ENCODE measurements at regions not wholly inside any gene's neighbourhood (a gene's known extent, or its start where the extent isn't known, plus 50 kb on each side); places are given as distances from the start of the nearest gene placed in this dataset.

GRCh38 chr5:117623042-117623805 is 1048.6 kb upstream of the SEMA6A start:
- intact Hi-C loops (cut with micrococcal nuclease): no loop called here
- H3K4me3 Mint-ChIP-seq: no peak overlapping the region
- WGBS (ENCODE audit: insufficient coverage): 42% methylated on average over 3 of the region's 3 CpGs

DNA sequence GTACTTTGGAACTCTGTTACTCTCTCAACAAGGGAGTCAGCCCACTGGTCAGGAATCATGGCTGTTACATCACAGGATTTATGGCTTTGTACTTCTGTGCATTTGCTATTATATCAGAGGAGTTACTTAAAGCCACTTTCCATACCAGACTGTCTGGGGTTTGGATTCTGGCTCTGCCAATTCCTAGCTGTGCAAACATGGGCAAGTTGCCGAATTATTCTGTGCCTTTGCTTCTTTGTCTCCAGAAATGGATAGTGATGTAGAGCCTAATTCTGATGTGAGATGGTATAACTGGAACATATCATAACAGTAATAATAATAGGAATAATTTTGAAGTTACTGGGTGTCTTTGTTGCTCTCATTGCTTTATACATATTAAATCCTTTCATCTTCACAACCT is 1047.3 kb upstream of the SEMA6A start:
- no peaks in the 10 kb centered on the region for H3K27me3 ChIP-seq (ENCODE audit: control insufficient read depth, insufficient read depth, low read length)
- Mint-ChIP-seq H3K27me3 (ENCODE audit: low read depth in 2 of 2) (no peaks in the 10 kb centered on the region), H3K36me3 (no peaks in the 10 kb centered on the region), H3K4me3 (no peak overlapping the region), H3K4me1 (no peaks in the 10 kb centered on the region), H3K9me3 (peaks cover 20% of the 10 kb centered on the region in 2 donors), H3K27ac (no peak overlapping the region)
- intact Hi-C loops (cut with micrococcal nuclease): no loop called here
- ATAC-seq (no peak), DNase-seq (no peak)
- TF ChIP-seq, protein P1, sequence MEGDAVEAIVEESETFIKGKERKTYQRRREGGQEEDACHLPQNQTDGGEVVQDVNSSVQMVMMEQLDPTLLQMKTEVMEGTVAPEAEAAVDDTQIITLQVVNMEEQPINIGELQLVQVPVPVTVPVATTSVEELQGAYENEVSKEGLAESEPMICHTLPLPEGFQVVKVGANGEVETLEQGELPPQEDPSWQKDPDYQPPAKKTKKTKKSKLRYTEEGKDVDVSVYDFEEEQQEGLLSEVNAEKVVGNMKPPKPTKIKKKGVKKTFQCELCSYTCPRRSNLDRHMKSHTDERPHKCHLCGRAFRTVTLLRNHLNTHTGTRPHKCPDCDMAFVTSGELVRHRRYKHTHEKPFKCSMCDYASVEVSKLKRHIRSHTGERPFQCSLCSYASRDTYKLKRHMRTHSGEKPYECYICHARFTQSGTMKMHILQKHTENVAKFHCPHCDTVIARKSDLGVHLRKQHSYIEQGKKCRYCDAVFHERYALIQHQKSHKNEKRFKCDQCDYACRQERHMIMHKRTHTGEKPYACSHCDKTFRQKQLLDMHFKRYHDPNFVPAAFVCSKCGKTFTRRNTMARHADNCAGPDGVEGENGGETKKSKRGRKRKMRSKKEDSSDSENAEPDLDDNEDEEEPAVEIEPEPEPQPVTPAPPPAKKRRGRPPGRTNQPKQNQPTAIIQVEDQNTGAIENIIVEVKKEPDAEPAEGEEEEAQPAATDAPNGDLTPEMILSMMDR (IDR thresholded peaks at IDR 0.05): no peak
- H3K9me3 ChIP-seq (ENCODE audit: control insufficient read depth, insufficient read depth, low read length): no peaks in the 10 kb centered on the region
- no peak overlapping the region for H3K4me3 ChIP-seq (ENCODE audit: low read length)
- no peak overlapping the region for H3K27ac ChIP-seq (ENCODE audit: low read length)
- H3K36me3 ChIP-seq (ENCODE audit: control insufficient read depth, insufficient read depth, low read length): no peaks in the 10 kb centered on the region
- no peaks in the 10 kb centered on the region for H3K4me1 ChIP-seq (ENCODE audit: control insufficient read depth, insufficient read depth, low read length)
- WGBS (ENCODE audit: insufficient coverage): 83% methylated on average over 1 of the region's 1 CpG

More at GRCh38 chr5:117623042-117623805, 1048.6 kb upstream of the SEMA6A start:
- H3K36me3 ChIP-seq (ENCODE audit: control insufficient read depth, insufficient read depth, low read length): no peaks in the 10 kb centered on the region
- no peak overlapping the region for H3K27ac ChIP-seq (ENCODE audit: low read length)
- H3K9me3 Mint-ChIP-seq: peaks cover 15% of the 10 kb centered on the region in 2 donors
- H3K36me3 Mint-ChIP-seq: no peaks in the 10 kb centered on the region
- no peaks in the 10 kb centered on the region for H3K4me1 ChIP-seq (ENCODE audit: control insufficient read depth, insufficient read depth, low read length)
- no peaks in the 10 kb centered on the region for H3K4me1 Mint-ChIP-seq
- no peaks in the 10 kb centered on the region for H3K9me3 ChIP-seq (ENCODE audit: control insufficient read depth, insufficient read depth, low read length)
- H3K27me3 Mint-ChIP-seq (ENCODE audit: low read depth in 2 of 2): no peaks in the 10 kb centered on the region
- TF ChIP-seq, protein P1 (IDR thresholded peaks at IDR 0.05): no peak
- H3K27me3 ChIP-seq (ENCODE audit: control insufficient read depth, insufficient read depth, low read length): no peaks in the 10 kb centered on the region
- DNase-seq (no peak), ATAC-seq (no peak)
- no peak overlapping the region for H3K27ac Mint-ChIP-seq
- H3K4me3 ChIP-seq (ENCODE audit: low read length): no peak overlapping the region

- no peak for DNase-seq
- no peaks in the 10 kb centered on the region for H3K36me3 Mint-ChIP-seq
- TF ChIP-seq, protein P1 (IDR thresholded peaks at IDR 0.05): no peak
- no peak overlapping the region for H3K4me3 ChIP-seq (ENCODE audit: low read length)
- H3K27me3 Mint-ChIP-seq (ENCODE audit: low read depth in 2 of 2): no peaks in the 10 kb centered on the region
- no peaks in the 10 kb centered on the region for H3K36me3 ChIP-seq (ENCODE audit: control insufficient read depth, insufficient read depth, low read length)
- H3K4me3 Mint-ChIP-seq: no peak overlapping the region
- H3K27ac Mint-ChIP-seq: no peak overlapping the region
- H3K9me3 Mint-ChIP-seq: peaks cover 18 to 22% of the 10 kb centered on the region in 2 donors
- H3K27ac ChIP-seq (ENCODE audit: low read length): no peak overlapping the region
- H3K9me3 ChIP-seq (ENCODE audit: control insufficient read depth, insufficient read depth, low read length): no peaks in the 10 kb centered on the region
- no peaks in the 10 kb centered on the region for H3K27me3 ChIP-seq (ENCODE audit: control insufficient read depth, insufficient read depth, low read length)
- no peaks in the 10 kb centered on the region for H3K4me1 ChIP-seq (ENCODE audit: control insufficient read depth, insufficient read depth, low read length)
- H3K4me1 Mint-ChIP-seq: no peaks in the 10 kb centered on the region
- ATAC-seq: no peak
- intact Hi-C loops (cut with micrococcal nuclease): no loop called here
These were observed 1040.6 kb upstream of the SEMA6A start for GRCh38 chr5:117615226-117615625.

DNA sequence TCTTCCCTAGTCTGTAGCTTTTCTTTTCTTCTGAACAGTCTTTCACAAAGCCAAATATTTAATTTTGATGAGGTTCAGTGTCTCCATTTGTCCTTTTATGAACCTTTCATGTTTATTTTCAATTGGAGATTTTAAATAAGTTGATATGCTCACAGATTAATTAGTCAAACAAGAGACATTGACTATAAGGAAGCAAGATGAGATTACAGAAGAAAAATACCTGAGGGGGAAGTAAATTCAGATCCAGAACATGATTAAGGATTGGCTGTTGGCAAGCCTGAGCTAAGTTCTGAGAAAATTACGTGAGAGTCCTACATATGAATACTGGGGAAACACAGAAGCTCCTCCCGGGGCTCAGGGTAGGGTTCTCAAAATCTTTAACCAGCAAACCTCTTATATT is 1039.8 kb upstream of the SEMA6A start:
- Mint-ChIP-seq H3K4me1 (no peaks in the 10 kb centered on the region), H3K27ac (no peak overlapping the region), H3K4me3 (no peak overlapping the region), H3K36me3 (no peaks in the 10 kb centered on the region), H3K27me3 (ENCODE audit: low read depth in 2 of 2) (no peaks in the 10 kb centered on the region), H3K9me3 (peaks cover 24 to 30% of the 10 kb centered on the region in 2 donors)
- 64% methylated on average over 1 of the region's 2 CpGs for WGBS (ENCODE audit: insufficient coverage)
- H3K27me3 ChIP-seq (ENCODE audit: control insufficient read depth, insufficient read depth, low read length): no peaks in the 10 kb centered on the region
- DNase-seq (no peak), ATAC-seq (no peak)
- no peaks in the 10 kb centered on the region for H3K9me3 ChIP-seq (ENCODE audit: control insufficient read depth, insufficient read depth, low read length)
- H3K4me1 ChIP-seq (ENCODE audit: control insufficient read depth, insufficient read depth, low read length): no peaks in the 10 kb centered on the region
- no peak overlapping the region for H3K27ac ChIP-seq (ENCODE audit: low read length)
- no peaks in the 10 kb centered on the region for H3K36me3 ChIP-seq (ENCODE audit: control insufficient read depth, insufficient read depth, low read length)
- no peak overlapping the region for H3K4me3 ChIP-seq (ENCODE audit: low read length)
- intact Hi-C loops (cut with micrococcal nuclease): no loop called here
- TF ChIP-seq, protein P1 (IDR thresholded peaks at IDR 0.05): no peak
